Lower lobe of right lung (tissue), 2 donors: ENCODE measurements at regions not wholly inside any gene's neighbourhood (a gene's known extent, or its start where the extent isn't known, plus 50 kb on each side); places are given as distances from the start of the nearest gene placed in this dataset.
"Not testable (repeated sequence)": the region's sequence is repeated elsewhere in the genome, so short reads cannot be mapped to it uniquely, and the experiment has no call there.

Experiments
- ATAC-seq, 2 donors: fragments of 200-7000 bp; cut with Tn5 transposase; one replicate each; pipeline ENCODE4 v1.9.1; 2020 to 2022; ENCODE audit warnings: mild to moderate bottlenecking in 2 of 2, moderate library complexity in 2 of 2
- DNase-seq: peaks from one replicate; pipeline ENCODE4 v3.0.0-alpha.2; 2020
- H3K27ac ChIP-seq: fragments of 200-600 bp; one replicate; pipeline ENCODE4 v1.8.0; 2022
- H3K27me3 ChIP-seq: fragments of 200-600 bp; one replicate; pipeline ENCODE4 v1.8.0; 2022; ENCODE audit warnings: low read depth
- H3K36me3 ChIP-seq: fragments of 200-600 bp; one replicate; pipeline ENCODE4 v1.8.0; 2022; ENCODE audit warnings: mild to moderate bottlenecking
- H3K4me1 ChIP-seq: fragments of 200-600 bp; one replicate; pipeline ENCODE4 v1.8.0; 2022
- H3K4me3 ChIP-seq: fragments of 200-600 bp; one replicate; pipeline ENCODE4 v1.8.0; 2022; ENCODE audit warnings: mild to moderate bottlenecking
- H3K9me3 ChIP-seq: fragments of 200-600 bp; one replicate; pipeline ENCODE4 v1.8.0; 2022
- intact Hi-C: fragments of 100-400 bp; cut with DNase I; formaldehyde crosslinking; loops from one replicate; pipeline ENCODE4 v1.11.0; 2022
- donor health status: DM: no; HTN: yes; CAD: no; lungs with severe emphysema.

- H3K9me3 ChIP-seq, H3K4me3 ChIP-seq, H3K27me3 ChIP-seq, H3K4me1 ChIP-seq, H3K36me3 ChIP-seq, intact Hi-C loops, DNase-seq, H3K27ac ChIP-seq: not testable (repeated sequence)
- peak; percentile 66 to 73 for ATAC-seq
These were observed 2777.4 kb upstream of the TPTE start for GRCh38 chr21:7743940-7744339.

DNA sequence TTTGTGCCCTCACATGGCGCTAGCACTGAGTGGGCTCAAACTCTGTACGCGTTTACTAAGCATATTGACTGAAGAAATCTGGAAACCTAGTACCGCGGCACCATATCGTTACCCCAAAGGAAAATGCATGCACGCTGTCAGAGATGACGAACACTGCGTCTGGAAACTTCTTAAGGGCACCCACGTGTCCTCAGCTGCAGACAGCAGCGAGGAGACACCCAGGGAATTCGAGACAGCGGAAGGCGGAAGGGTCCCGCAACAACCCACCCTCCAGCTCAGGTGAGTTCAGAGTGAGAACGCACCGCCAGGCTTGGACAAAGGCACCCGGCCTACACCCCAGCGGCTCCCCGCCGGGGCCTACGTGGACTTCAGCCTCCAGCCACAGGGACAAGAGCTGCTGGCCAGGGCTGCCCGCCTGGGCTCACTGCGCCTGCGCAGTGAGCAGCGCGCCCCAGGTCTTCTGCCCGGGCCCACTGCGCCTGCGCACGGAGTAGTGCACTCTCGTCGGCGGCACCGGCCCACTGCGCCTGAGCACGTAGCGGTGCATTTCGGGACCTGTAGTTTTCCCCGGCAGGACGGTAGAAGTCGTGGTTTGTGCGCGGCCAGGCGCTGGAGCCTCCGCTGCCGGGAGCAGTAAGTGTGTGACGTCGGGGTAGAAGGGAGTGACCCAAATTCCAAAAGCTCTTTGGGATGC, 2776.8 kb upstream of the TPTE start:
- intact Hi-C loops, H3K4me1 ChIP-seq, H3K4me3 ChIP-seq, DNase-seq, H3K27me3 ChIP-seq, H3K9me3 ChIP-seq, H3K27ac ChIP-seq, H3K36me3 ChIP-seq: not testable (repeated sequence)
- ATAC-seq, result peak; percentile 99

- H3K4me1 ChIP-seq, intact Hi-C loops, H3K27me3 ChIP-seq, DNase-seq, H3K36me3 ChIP-seq, H3K9me3 ChIP-seq, H3K4me3 ChIP-seq, H3K27ac ChIP-seq: not testable (repeated sequence)
- ATAC-seq, result peak; percentile 88
These were observed 2776.3 kb upstream of the TPTE start for GRCh38 chr21:7745100-7745450.

DNA sequence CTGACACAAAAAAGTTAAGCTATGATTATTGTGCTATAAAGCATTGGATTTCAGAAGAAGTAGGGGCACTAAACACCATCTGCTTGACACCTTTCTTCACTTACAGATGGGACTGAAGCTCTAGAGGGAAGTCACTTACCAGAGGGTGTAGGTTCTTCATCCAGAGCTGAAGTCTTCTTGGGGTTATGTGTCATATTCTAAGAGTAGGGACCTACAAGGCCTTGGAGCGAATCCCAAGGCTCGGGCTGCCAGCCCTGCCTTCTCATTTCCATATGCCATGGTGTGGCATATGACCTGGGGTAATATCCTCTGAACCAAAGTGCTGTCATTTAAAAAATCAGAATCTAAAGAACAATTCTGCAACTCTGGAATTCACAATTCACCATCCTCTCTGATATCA, 2773.4 kb upstream of the TPTE start:
- H3K27ac ChIP-seq, DNase-seq, H3K36me3 ChIP-seq, H3K9me3 ChIP-seq, H3K27me3 ChIP-seq, ATAC-seq, H3K4me1 ChIP-seq, H3K4me3 ChIP-seq, intact Hi-C loops: not testable (repeated sequence)

- peak in 1 of 2 donors; percentile 74 for ATAC-seq
- H3K4me3 ChIP-seq, result not testable (repeated sequence)
These were observed 2768.8 kb upstream of the TPTE start for GRCh38 chr21:7752611-7753010.

DNA sequence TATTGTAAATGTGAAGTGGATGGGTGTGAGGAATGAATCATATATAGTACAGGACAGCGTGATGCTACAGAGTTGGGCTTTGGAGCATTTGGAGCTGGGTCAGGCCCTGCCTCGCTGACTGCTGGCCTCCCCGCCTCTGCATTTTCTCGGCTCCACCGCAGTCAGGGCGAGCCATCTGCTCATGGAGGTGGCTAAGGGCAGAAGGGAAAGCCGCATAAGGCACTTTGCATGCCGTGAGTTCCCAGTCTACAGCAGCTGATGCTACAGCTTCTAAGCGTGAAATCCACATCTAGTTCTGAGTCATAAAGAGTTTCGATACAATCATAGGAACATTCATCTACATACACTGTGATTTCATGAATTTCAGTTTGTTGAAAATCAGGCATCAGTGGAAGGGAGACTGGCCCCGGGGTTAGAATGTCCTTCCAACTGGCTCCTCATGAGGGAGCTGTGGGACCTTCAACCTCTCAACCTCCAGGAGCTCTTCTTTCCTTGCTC, 2768.0 kb upstream of the TPTE start:
- H3K36me3 ChIP-seq, H3K27me3 ChIP-seq, H3K27ac ChIP-seq, H3K9me3 ChIP-seq, intact Hi-C loops, H3K4me3 ChIP-seq, H3K4me1 ChIP-seq: not testable (repeated sequence)
- peak; percentile 7 for DNase-seq
- ATAC-seq, result peak in 1 of 2 donors; percentile 44

More at GRCh38 chr21:7752611-7753010, 2768.8 kb upstream of the TPTE start:
- intact Hi-C loops, H3K27ac ChIP-seq, DNase-seq, H3K4me1 ChIP-seq, H3K9me3 ChIP-seq, H3K27me3 ChIP-seq, H3K36me3 ChIP-seq: not testable (repeated sequence)

GRCh38 chr21:7769985-7770384, 2751.4 kb upstream of the TPTE start:
- ATAC-seq, intact Hi-C loops: not testable (repeated sequence)

DNA sequence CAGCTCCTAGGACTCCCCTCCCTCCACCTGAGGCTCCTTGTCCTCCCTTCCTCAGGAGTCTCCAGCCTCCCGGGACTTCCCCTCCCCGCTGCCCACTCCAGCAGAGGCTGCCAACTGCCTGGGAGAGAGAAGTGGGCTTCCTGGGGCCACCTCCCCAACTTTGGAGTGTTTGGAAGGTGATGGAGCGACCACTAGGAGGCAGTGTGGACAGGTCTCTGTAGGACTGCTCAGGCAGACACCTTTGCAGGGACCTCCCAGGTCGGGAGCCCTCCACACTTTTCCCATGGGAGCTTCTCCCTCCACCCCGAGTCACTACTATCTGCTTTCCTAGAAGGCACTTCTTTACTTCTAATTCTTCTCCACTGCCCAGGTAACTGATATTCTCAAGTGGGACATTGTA, 2747.2 kb upstream of the TPTE start:
- intact Hi-C loops, H3K36me3 ChIP-seq, ATAC-seq: not testable (repeated sequence)

More at GRCh38 chr21:7769985-7770384, 2751.4 kb upstream of the TPTE start:
- not testable (repeated sequence) for H3K27ac ChIP-seq, H3K36me3 ChIP-seq, H3K27me3 ChIP-seq, H3K4me3 ChIP-seq, DNase-seq, H3K4me1 ChIP-seq, H3K9me3 ChIP-seq

DNA sequence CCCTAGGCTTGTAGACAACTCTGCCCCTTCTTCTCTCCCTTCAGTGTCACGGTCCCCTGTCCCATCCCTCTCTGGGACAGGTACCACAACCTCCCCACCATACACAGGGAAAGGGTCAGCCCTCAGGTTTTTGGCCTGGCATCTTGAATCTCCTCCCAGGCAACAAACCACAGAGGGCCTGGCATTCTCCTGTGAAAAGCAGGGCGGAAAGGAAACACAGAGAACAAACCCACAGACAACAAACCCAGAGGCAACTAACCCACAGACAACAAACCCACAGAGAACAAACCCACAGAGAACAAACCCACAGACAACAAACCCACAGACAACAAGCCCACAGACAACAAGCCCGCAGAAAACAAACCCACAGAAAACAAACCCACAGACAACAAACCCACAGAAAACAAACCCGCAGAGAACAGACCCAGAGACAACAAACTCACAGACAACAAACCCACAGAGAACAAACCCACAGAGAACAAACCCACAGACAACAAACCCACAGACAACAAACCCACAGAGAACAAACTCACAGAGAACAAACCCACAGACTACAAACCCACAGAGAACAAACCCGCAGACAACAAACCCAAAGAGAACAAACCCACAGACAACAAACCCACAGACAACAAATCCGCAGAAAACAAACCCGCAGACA, 2745.9 kb upstream of the TPTE start:
- H3K9me3 ChIP-seq, H3K4me1 ChIP-seq, H3K4me3 ChIP-seq, intact Hi-C loops, DNase-seq, H3K36me3 ChIP-seq, H3K27me3 ChIP-seq, H3K27ac ChIP-seq, ATAC-seq: not testable (repeated sequence)

More for the DNA sequence above, 2747.2 kb upstream of the TPTE start:
- H3K27ac ChIP-seq, DNase-seq, H3K4me1 ChIP-seq, H3K27me3 ChIP-seq, H3K9me3 ChIP-seq, H3K4me3 ChIP-seq: not testable (repeated sequence)

DNA sequence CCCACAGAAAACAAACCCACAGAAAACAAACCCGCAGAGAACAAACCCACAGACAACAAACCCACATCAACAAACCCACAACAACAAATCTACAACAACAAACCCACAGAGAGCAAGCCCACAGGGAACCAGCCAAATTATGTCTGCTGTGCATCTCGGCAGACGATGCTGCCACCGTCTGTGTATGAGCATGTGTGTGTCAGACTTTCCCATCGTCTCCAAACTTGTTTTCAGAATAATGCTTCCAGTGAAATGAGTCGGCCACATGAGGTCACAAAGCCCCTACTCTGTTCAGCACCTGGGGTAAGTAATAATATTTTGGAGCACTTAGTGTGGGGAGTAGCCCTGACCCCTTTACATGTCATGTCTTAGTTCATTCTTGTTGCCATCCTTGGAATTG, 2745.3 kb upstream of the TPTE start:
- DNase-seq, H3K36me3 ChIP-seq, H3K9me3 ChIP-seq, H3K4me1 ChIP-seq, H3K27ac ChIP-seq, H3K27me3 ChIP-seq, H3K4me3 ChIP-seq, ATAC-seq, intact Hi-C loops: not testable (repeated sequence)

- H3K27me3 ChIP-seq, H3K36me3 ChIP-seq, H3K27ac ChIP-seq, DNase-seq, H3K4me1 ChIP-seq, ATAC-seq, intact Hi-C loops, H3K9me3 ChIP-seq, H3K4me3 ChIP-seq: not testable (repeated sequence)
These were observed 2744.8 kb upstream of the TPTE start for GRCh38 chr21:7776622-7777021.

- H3K4me1 ChIP-seq, H3K27ac ChIP-seq, H3K4me3 ChIP-seq, H3K27me3 ChIP-seq, H3K36me3 ChIP-seq, ATAC-seq, H3K9me3 ChIP-seq, intact Hi-C loops: not testable (repeated sequence)
- DNase-seq, result peak; percentile 18
These were observed 2744.1 kb upstream of the TPTE start for GRCh38 chr21:7777289-7777688.

GRCh38 chr21:7787427-7788078, 2733.8 kb upstream of the TPTE start:
- DNase-seq, H3K4me3 ChIP-seq, intact Hi-C loops, H3K27me3 ChIP-seq, H3K27ac ChIP-seq, ATAC-seq, H3K36me3 ChIP-seq, H3K4me1 ChIP-seq, H3K9me3 ChIP-seq: not testable (repeated sequence)

- H3K27me3 ChIP-seq, H3K4me3 ChIP-seq, H3K27ac ChIP-seq, intact Hi-C loops, DNase-seq, ATAC-seq, H3K9me3 ChIP-seq, H3K36me3 ChIP-seq, H3K4me1 ChIP-seq: not testable (repeated sequence)
These were observed 2727.6 kb upstream of the TPTE start for GRCh38 chr21:7793797-7794196.
